ENCODE measurements at regions not wholly inside any gene's neighbourhood (a gene's known extent, or its start where the extent isn't known, plus 50 kb on each side); places are given as distances from the start of the nearest gene placed in this dataset.

GRCh38 chr3:43160664-43161063, 54.8 kb upstream of the POMGNT2 start:
- 91 to 93% methylated on average over 1 of the region's 1 CpG for WGBS, 2 donors

GRCh38 chr3:43159876-43160255, 54.0 kb upstream of the POMGNT2 start:
- no peaks in the 10 kb centered on the region for H3K9me3 ChIP-seq
- no peak overlapping the region for H3K27ac ChIP-seq
- peak in 1 of 2 donors; percentile 1 for DNase-seq (ENCODE audit: low spot score in 2 of 2)
- H3K27me3 ChIP-seq, result no peaks in the 10 kb centered on the region
- H3K4me1 ChIP-seq, result peaks cover 0 to 12% (median 3%) of the 10 kb centered on the region in 4 donors
- no peak overlapping the region for H3K4me3 ChIP-seq
- 77 to 83% methylated on average over 3 of the region's 3 CpGs for WGBS, 2 donors
- TF ChIP-seq CTCF (IDR thresholded peaks at IDR 0.05) (no peak), EP300 (IDR thresholded peaks at IDR 0.05) (no peak), POLR2A (IDR thresholded peaks at IDR 0.05) (no peak)
- no peaks in the 10 kb centered on the region for H3K36me3 ChIP-seq

More at GRCh38 chr3:43160664-43161063, 54.8 kb upstream of the POMGNT2 start:
- TF ChIP-seq EP300 (IDR thresholded peaks at IDR 0.05) (no peak), POLR2A (IDR thresholded peaks at IDR 0.05) (no peak), CTCF (IDR thresholded peaks at IDR 0.05) (no peak)
- Histone ChIP-seq H3K4me3 (no peak overlapping the region), H3K27ac (no peak overlapping the region), H3K36me3 (no peaks in the 10 kb centered on the region), H3K9me3 (peaks cover 0 to 5% (median 0%) of the 10 kb centered on the region in 4 donors), H3K27me3 (no peaks in the 10 kb centered on the region), H3K4me1 (peaks cover 0 to 12% (median 3%) of the 10 kb centered on the region in 4 donors)
- no peak for DNase-seq (ENCODE audit: low spot score in 2 of 2)

- TF ChIP-seq EP300 (IDR thresholded peaks at IDR 0.05) (no peak), CTCF (IDR thresholded peaks at IDR 0.05) (no peak), POLR2A (IDR thresholded peaks at IDR 0.05) (no peak)
- Histone ChIP-seq H3K9me3 (no peaks in the 10 kb centered on the region), H3K36me3 (no peaks in the 10 kb centered on the region), H3K4me3 (no peak overlapping the region), H3K27me3 (no peaks in the 10 kb centered on the region), H3K27ac (no peak overlapping the region), H3K4me1 (peaks cover 0 to 13% (median 3%) of the 10 kb centered on the region in 4 donors)
- DNase-seq (ENCODE audit: low spot score in 2 of 2), result peak in 1 of 2 donors; percentile 2
- 65 to 68% methylated on average over 8 of the region's 8 CpGs for WGBS, 2 donors
Measured at GRCh38 chr3:43159131-43159875, 53.4 kb upstream of the POMGNT2 start.

- Histone ChIP-seq H3K4me3 (no peak overlapping the region), H3K4me1 (peaks cover 0 to 22% (median 3%) of the 10 kb centered on the region in 4 donors), H3K9me3 (no peaks in the 10 kb centered on the region), H3K36me3 (no peaks in the 10 kb centered on the region), H3K27me3 (peaks cover 0 to 2% of the 10 kb centered on the region in 2 donors), H3K27ac (no peak overlapping the region)
- no peak for TF ChIP-seq EP300 (IDR thresholded peaks at IDR 0.05)
- TF ChIP-seq CTCF (IDR thresholded peaks at IDR 0.05), result no peak
- TF ChIP-seq POLR2A (IDR thresholded peaks at IDR 0.05), result no peak
- peak in 1 of 2 donors; percentile 3 for DNase-seq (ENCODE audit: low spot score in 2 of 2)
- 72 to 82% methylated on average over 5 of the region's 5 CpGs for WGBS, 2 donors
Measured at GRCh38 chr3:43156812-43157455, 51.1 kb upstream of the POMGNT2 start.

All from tibial nerve (tissue), 4 donors.